Osteocyte (in vitro differentiated cells): ENCODE measurements at regions not wholly inside any gene's neighbourhood (a gene's known extent, or its start where the extent isn't known, plus 50 kb on each side); places are given as distances from the start of the nearest gene placed in this dataset.

Source experiments
- DNase-seq: peaks from one replicate; pipeline ENCODE4 v3.0.0; 2021; ENCODE audit warnings: mixed read lengths; ENCODE audit not compliant: unreplicated experiment; ENCODE audit errors: extremely low spot score
- H3K27ac Mint-ChIP-seq: one replicate; pipeline ENCODE4 v1.8.0; 2021; ENCODE audit warnings: mild to moderate bottlenecking, mixed read lengths; ENCODE audit not compliant: unreplicated experiment
- H3K27me3 Mint-ChIP-seq: one replicate; pipeline ENCODE4 v1.8.0; 2021; ENCODE audit warnings: mixed read lengths; ENCODE audit not compliant: unreplicated experiment
- H3K36me3 Mint-ChIP-seq: one replicate; pipeline ENCODE4 v1.8.0; 2021; ENCODE audit warnings: mixed read lengths; ENCODE audit not compliant: unreplicated experiment
- H3K4me1 Mint-ChIP-seq: one replicate; pipeline ENCODE4 v1.8.0; 2021; ENCODE audit warnings: mixed read lengths; ENCODE audit not compliant: unreplicated experiment
- H3K4me3 Mint-ChIP-seq: one replicate; pipeline ENCODE4 v1.8.0; 2021; ENCODE audit warnings: mild to moderate bottlenecking, moderate library complexity, mixed read lengths; ENCODE audit not compliant: unreplicated experiment
- H3K9me3 Mint-ChIP-seq: one replicate; pipeline ENCODE4 v1.8.0; 2021; ENCODE audit warnings: mixed read lengths; ENCODE audit not compliant: unreplicated experiment
- CTCF ChIP-seq: fragments of 200-600 bp; sonication (generic); IDR thresholded peaks from 2 replicates; pipeline ENCODE4 v1.5.0; 2021; ENCODE audit warnings: antibody characterized with exemption, mild to moderate bottlenecking, moderate library complexity

GRCh38 chr3:73319179-73319769 is 257.8 kb downstream of the EBLN2 start:
- Mint-ChIP-seq H3K27ac (no peak overlapping the region), H3K9me3 (no peaks in the 10 kb centered on the region), H3K36me3 (no peaks in the 10 kb centered on the region), H3K4me3 (no peak overlapping the region), H3K27me3 (peaks cover 18% of the 10 kb centered on the region), H3K4me1 (no peaks in the 10 kb centered on the region)
- DNase-seq, result no peak
- TF ChIP-seq CTCF, result no peak

- DNase-seq, result no peak
- H3K36me3 Mint-ChIP-seq, result no peaks in the 10 kb centered on the region
- no peak overlapping the region for H3K27ac Mint-ChIP-seq
- TF ChIP-seq CTCF, result no peak
- H3K9me3 Mint-ChIP-seq, result no peaks in the 10 kb centered on the region
- no peak overlapping the region for H3K4me3 Mint-ChIP-seq
- peaks cover 11% of the 10 kb centered on the region for H3K27me3 Mint-ChIP-seq
- no peaks in the 10 kb centered on the region for H3K4me1 Mint-ChIP-seq
Measured at GRCh38 chr3:73321286-73321999, 260.0 kb downstream of the EBLN2 start.

- no peaks in the 10 kb centered on the region for H3K9me3 Mint-ChIP-seq
- DNase-seq, result no peak
- H3K27ac Mint-ChIP-seq, result no peak overlapping the region
- peaks cover 11% of the 10 kb centered on the region for H3K27me3 Mint-ChIP-seq
- H3K36me3 Mint-ChIP-seq, result no peaks in the 10 kb centered on the region
- no peak overlapping the region for H3K4me3 Mint-ChIP-seq
- TF ChIP-seq CTCF, result no peak
- no peaks in the 10 kb centered on the region for H3K4me1 Mint-ChIP-seq
Measured at GRCh38 chr3:73324203-73325155, 263.0 kb downstream of the EBLN2 start.

GRCh38 chr3:73326396-73326795 is 264.9 kb downstream of the EBLN2 start:
- H3K4me1 Mint-ChIP-seq, result no peaks in the 10 kb centered on the region
- TF ChIP-seq CTCF, result no peak
- H3K9me3 Mint-ChIP-seq, result no peaks in the 10 kb centered on the region
- H3K4me3 Mint-ChIP-seq, result no peak overlapping the region
- DNase-seq, result no peak
- H3K27ac Mint-ChIP-seq, result no peak overlapping the region
- H3K36me3 Mint-ChIP-seq, result no peaks in the 10 kb centered on the region
- peaks cover 15% of the 10 kb centered on the region for H3K27me3 Mint-ChIP-seq

- DNase-seq, result no peak
- Mint-ChIP-seq H3K27me3 (peaks cover 15% of the 10 kb centered on the region), H3K4me1 (no peaks in the 10 kb centered on the region), H3K36me3 (no peaks in the 10 kb centered on the region), H3K9me3 (no peaks in the 10 kb centered on the region), H3K4me3 (no peak overlapping the region), H3K27ac (no peak overlapping the region)
- TF ChIP-seq CTCF, result no peak
Measured at GRCh38 chr3:73327052-73327451, 265.6 kb downstream of the EBLN2 start.
